ENCODE measurements at regions not wholly inside any gene's neighbourhood (a gene's known extent, or its start where the extent isn't known, plus 50 kb on each side); places are given as distances from the start of the nearest gene placed in this dataset.

DNA sequence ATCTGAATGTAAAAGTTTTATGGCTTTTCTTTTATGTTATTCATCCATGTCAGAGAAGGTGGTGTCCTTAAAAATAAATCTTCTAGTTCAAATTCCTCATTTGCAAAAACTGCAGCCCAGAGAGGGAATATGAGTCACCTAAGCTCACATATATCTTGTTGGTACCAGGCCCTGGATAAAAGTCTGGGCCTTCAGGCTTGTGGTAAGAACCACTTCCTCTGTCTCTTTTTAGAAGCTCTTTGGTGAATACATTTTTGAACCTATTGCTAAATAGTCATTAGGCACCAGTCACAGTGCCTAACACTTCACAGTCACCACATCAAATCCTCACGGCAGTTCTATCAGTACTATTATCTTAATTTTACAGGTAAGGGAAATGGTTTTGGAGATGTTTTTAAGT is 199.2 kb downstream of the KCNS3 start:
- no peak for TF ChIP-seq POLR2A (IDR thresholded peaks at IDR 0.05)
- no peak for TF ChIP-seq EP300 (IDR thresholded peaks at IDR 0.05)
- TF ChIP-seq POLR2AphosphoS5 (IDR thresholded peaks at IDR 0.05): no peak
- TF ChIP-seq, protein P1, sequence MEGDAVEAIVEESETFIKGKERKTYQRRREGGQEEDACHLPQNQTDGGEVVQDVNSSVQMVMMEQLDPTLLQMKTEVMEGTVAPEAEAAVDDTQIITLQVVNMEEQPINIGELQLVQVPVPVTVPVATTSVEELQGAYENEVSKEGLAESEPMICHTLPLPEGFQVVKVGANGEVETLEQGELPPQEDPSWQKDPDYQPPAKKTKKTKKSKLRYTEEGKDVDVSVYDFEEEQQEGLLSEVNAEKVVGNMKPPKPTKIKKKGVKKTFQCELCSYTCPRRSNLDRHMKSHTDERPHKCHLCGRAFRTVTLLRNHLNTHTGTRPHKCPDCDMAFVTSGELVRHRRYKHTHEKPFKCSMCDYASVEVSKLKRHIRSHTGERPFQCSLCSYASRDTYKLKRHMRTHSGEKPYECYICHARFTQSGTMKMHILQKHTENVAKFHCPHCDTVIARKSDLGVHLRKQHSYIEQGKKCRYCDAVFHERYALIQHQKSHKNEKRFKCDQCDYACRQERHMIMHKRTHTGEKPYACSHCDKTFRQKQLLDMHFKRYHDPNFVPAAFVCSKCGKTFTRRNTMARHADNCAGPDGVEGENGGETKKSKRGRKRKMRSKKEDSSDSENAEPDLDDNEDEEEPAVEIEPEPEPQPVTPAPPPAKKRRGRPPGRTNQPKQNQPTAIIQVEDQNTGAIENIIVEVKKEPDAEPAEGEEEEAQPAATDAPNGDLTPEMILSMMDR (IDR thresholded peaks at IDR 0.05): no peak
- DNase-seq (ENCODE audit: low spot score in 2 of 2): no peak
- no peaks in the 10 kb centered on the region for H3K36me3 ChIP-seq
- H3K4me1 ChIP-seq: no peaks in the 10 kb centered on the region
- H3K27ac ChIP-seq: no peak overlapping the region
- H3K4me3 ChIP-seq: no peak overlapping the region
- no peaks in the 10 kb centered on the region for H3K27me3 ChIP-seq
- 70% methylated on average over 1 of the region's 1 CpG for WGBS
- H3K9me3 ChIP-seq: no peaks in the 10 kb centered on the region

DNA sequence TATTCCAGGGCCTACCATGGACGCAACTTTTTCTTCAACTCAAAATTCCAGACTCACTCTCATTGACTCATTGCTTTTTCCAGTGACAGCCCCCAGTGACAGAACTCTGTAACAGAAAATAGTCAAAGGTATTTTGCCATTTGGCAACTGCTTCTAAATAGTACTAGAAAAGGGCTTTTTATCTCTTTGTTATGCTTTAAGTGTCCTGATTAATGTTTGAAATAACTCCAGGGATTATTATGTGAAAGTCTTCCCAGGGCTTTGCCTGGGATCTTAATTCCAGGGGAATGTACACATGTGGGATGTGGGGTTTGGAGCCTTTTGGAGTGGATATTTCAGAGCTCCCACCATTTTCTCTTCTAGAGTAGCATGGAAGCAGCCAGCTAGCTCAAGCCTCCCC is 198.8 kb downstream of the KCNS3 start:
- no peak overlapping the region for H3K27ac ChIP-seq
- no peaks in the 10 kb centered on the region for H3K36me3 ChIP-seq
- H3K9me3 ChIP-seq: no peaks in the 10 kb centered on the region
- no peak for DNase-seq (ENCODE audit: low spot score in 2 of 2)
- no peak for TF ChIP-seq POLR2AphosphoS5 (IDR thresholded peaks at IDR 0.05)
- TF ChIP-seq POLR2A (IDR thresholded peaks at IDR 0.05): no peak
- no peak for TF ChIP-seq EP300 (IDR thresholded peaks at IDR 0.05)
- TF ChIP-seq, protein P1 (IDR thresholded peaks at IDR 0.05): no peak
- H3K27me3 ChIP-seq: no peaks in the 10 kb centered on the region
- WGBS: 83% methylated on average over 1 of the region's 1 CpG
- H3K4me1 ChIP-seq: no peaks in the 10 kb centered on the region
- no peak overlapping the region for H3K4me3 ChIP-seq

DNA sequence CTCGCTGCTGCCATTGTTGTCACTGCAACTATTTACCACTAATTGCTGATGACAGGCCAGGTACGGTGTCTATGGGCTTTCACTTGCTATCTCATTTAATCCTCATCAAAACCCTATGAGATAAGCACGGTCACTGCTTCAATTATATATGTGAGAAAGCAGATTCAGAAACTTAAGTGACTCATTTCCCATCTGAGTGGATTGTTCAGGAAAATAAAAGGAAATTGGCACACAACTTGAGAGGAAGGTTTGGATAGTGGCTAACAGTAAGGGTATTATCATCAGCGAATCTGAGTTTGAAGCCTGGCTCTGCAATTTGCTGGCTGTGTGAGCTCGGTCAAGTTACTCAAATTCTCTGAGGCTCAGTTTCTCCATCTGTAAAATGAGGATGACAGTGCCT is 196.0 kb downstream of the KCNS3 start:
- H3K27me3 ChIP-seq: no peaks in the 10 kb centered on the region
- H3K4me1 ChIP-seq: no peaks in the 10 kb centered on the region
- no peaks in the 10 kb centered on the region for H3K36me3 ChIP-seq
- no peak for DNase-seq (ENCODE audit: low spot score in 2 of 2)
- no peak overlapping the region for H3K4me3 ChIP-seq
- WGBS: 87% methylated on average over 5 of the region's 5 CpGs
- no peaks in the 10 kb centered on the region for H3K9me3 ChIP-seq
- H3K27ac ChIP-seq: no peak overlapping the region
- no peak for TF ChIP-seq EP300 (IDR thresholded peaks at IDR 0.05)
- TF ChIP-seq, protein P1 (IDR thresholded peaks at IDR 0.05): no peak

DNA sequence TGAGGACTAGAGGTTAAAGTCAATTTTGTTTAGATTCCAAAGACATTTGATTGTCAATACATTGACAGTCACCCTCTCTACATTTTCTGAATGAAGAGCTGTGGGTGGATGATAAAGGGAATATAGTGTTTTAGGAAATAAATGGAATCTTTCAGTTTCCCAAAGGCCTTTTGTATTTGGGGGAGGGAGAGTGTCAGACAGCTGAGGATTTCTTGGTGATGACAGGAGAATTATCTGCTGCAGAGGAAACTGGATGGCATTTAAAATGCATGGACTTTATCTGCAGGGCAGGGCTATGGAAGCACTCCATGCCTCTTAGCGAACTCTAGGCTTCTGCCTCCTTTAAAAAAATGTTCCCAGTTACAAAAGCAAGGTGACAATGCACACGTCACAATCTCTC is 195.1 kb downstream of the KCNS3 start:
- no peak for DNase-seq (ENCODE audit: low spot score in 2 of 2)
- TF ChIP-seq EP300 (IDR thresholded peaks at IDR 0.05) (no peak), POLR2AphosphoS5 (IDR thresholded peaks at IDR 0.05) (no peak), POLR2A (IDR thresholded peaks at IDR 0.05) (no peak)
- TF ChIP-seq, protein P1 (IDR thresholded peaks at IDR 0.05): no peak
- Histone ChIP-seq H3K27me3 (no peaks in the 10 kb centered on the region), H3K4me1 (no peaks in the 10 kb centered on the region), H3K36me3 (no peaks in the 10 kb centered on the region), H3K4me3 (no peak overlapping the region), H3K27ac (no peak overlapping the region), H3K9me3 (no peaks in the 10 kb centered on the region)
- WGBS: 86% methylated on average over 2 of the region's 2 CpGs

DNA sequence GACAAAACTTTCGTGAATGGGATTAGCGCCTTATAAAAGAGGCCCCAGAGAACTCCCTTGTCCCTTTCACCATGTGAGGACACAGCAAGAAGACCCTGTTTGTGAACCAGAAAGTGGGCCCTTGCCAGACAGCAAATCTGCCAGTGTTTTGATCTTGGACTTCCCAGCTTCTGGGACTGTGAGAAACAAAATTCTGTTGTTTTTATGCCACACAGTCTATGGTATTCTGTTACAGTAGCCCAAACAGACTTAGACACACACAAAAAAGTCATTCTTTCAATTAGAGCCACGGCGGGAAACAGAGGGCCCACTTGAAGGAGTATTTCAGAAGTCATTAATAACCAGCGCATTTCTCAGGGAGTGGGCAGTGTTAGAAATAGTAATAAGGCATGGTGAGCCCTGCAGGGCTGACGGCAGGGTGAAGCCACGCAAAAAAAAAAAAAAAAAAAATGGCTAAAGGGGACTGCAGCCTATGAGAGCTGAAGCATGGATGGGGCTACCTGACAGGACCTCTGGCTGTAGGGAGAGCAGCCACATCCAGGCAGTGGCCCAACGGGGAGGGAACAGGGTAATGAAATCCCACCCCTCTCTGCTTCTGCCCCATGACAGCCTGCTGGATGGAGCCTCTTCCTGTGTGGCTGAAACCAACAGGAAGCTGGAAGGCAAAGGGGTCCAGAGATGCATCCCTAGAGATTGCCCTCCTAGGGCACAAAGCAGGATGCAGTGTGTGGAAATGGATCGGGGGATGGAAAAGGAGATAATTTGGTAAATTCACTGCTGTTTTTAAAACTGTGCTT is 189.3 kb downstream of the KCNS3 start:
- H3K4me3 ChIP-seq: no peak overlapping the region
- no peak for DNase-seq (ENCODE audit: low spot score in 2 of 2)
- no peaks in the 10 kb centered on the region for H3K9me3 ChIP-seq
- 47% methylated on average over 9 of the region's 9 CpGs for WGBS
- no peaks in the 10 kb centered on the region for H3K27me3 ChIP-seq
- TF ChIP-seq EP300 (IDR thresholded peaks at IDR 0.05) (no peak), POLR2A (IDR thresholded peaks at IDR 0.05) (no peak), POLR2AphosphoS5 (IDR thresholded peaks at IDR 0.05) (no peak)
- TF ChIP-seq, protein P1 (IDR thresholded peaks at IDR 0.05): no peak
- H3K36me3 ChIP-seq: no peaks in the 10 kb centered on the region
- H3K4me1 ChIP-seq: peaks cover 10% of the 10 kb centered on the region
- H3K27ac ChIP-seq: no peak overlapping the region

Data from suprapubic skin (tissue), 4 donors.